ENCODE measurements at regions not wholly inside any gene's neighbourhood (a gene's known extent, or its start where the extent isn't known, plus 50 kb on each side); places are given as distances from the start of the nearest gene placed in this dataset.

GRCh38 chr15:100759698-100760356 is 119.8 kb upstream of the ALDH1A3 start:
- CTCF ChIA-PET, result interaction anchor here (0.7 to 1.7 kb wide), 5 partner anchors 35 to 248 kb away, joined by 3 to 8 read pairs (median 3); no protein-coding TSS in a partner anchor
- no peak for TF ChIP-seq SP2 (tag by site-specific recombination; IDR thresholded peaks at IDR 0.05)
- TF ChIP-seq ZNF660 (tag by site-specific recombination; IDR thresholded peaks at IDR 0.05), result no peak
- TF ChIP-seq ZNF169 (tag by site-specific recombination; IDR thresholded peaks at IDR 0.05), result no peak
- TF ChIP-seq ZNF354C (tag by site-specific recombination; IDR thresholded peaks at IDR 0.05; ENCODE audit: borderline replicate concordance, low read depth), result no peak
- TF ChIP-seq ZNF112 (tag by site-specific recombination; IDR thresholded peaks at IDR 0.05), result no peak
- TF ChIP-seq WT1 (tag by site-specific recombination; IDR thresholded peaks at IDR 0.05), result no peak
- TF ChIP-seq MYNN (tag by site-specific recombination; IDR thresholded peaks at IDR 0.05; ENCODE audit: borderline replicate concordance), result no peak
- no peak for TF ChIP-seq ZNF223 (tag by site-specific recombination; IDR thresholded peaks at IDR 0.05)
- peak; percentile 22; the same call in 1 of the 2 replicates for TF ChIP-seq TRIM28 (IDR thresholded peaks at IDR 0.05; ENCODE audit: borderline replicate concordance, low read length)
- peak; percentile 23; the same call in 1 of the 2 replicates for TF ChIP-seq ZEB2 (tag by site-specific recombination; IDR thresholded peaks at IDR 0.05)
- no peak for TF ChIP-seq SCRT1 (tag by site-specific recombination; IDR thresholded peaks at IDR 0.05; ENCODE audit: borderline replicate concordance)
- TF ChIP-seq, protein P1, sequence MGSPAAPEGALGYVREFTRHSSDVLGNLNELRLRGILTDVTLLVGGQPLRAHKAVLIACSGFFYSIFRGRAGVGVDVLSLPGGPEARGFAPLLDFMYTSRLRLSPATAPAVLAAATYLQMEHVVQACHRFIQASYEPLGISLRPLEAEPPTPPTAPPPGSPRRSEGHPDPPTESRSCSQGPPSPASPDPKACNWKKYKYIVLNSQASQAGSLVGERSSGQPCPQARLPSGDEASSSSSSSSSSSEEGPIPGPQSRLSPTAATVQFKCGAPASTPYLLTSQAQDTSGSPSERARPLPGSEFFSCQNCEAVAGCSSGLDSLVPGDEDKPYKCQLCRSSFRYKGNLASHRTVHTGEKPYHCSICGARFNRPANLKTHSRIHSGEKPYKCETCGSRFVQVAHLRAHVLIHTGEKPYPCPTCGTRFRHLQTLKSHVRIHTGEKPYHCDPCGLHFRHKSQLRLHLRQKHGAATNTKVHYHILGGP (tag by site-specific recombination; IDR thresholded peaks at IDR 0.05), result no peak
- no peak for TF ChIP-seq ZXDB (tag by site-specific recombination; IDR thresholded peaks at IDR 0.05)
- peak; percentile 76 for TF ChIP-seq ZNF335 (tag by site-specific recombination; conservative IDR thresholded peaks at IDR 0.05)
- TF ChIP-seq KLF9 (tag by site-specific recombination; IDR thresholded peaks at IDR 0.05; ENCODE audit: low read depth), result no peak
- no peak for TF ChIP-seq ZBTB1 (tag by site-specific recombination; IDR thresholded peaks at IDR 0.05)
- TF ChIP-seq ZSCAN16 (tag by site-specific recombination; IDR thresholded peaks at IDR 0.05), result no peak
- TF ChIP-seq ZBTB6 (tag by site-specific recombination; IDR thresholded peaks at IDR 0.05), result no peak
- TF ChIP-seq ZNF350 (tag by site-specific recombination; IDR thresholded peaks at IDR 0.05), result no peak
- no peak for TF ChIP-seq ZNF132 (tag by site-specific recombination; IDR thresholded peaks at IDR 0.05; ENCODE audit: borderline replicate concordance)
- no peak for TF ChIP-seq ZNF571 (tag by site-specific recombination; IDR thresholded peaks at IDR 0.05)
- no peak for TF ChIP-seq SETDB1 (IDR thresholded peaks at IDR 0.05; ENCODE audit: insufficient read length, low read length)
- no peak for TF ChIP-seq ZNF48 (tag by site-specific recombination; IDR thresholded peaks at IDR 0.05)
- no peak for TF ChIP-seq ZNF423 (tag by site-specific recombination; IDR thresholded peaks at IDR 0.05)
- TF ChIP-seq, protein P2, sequence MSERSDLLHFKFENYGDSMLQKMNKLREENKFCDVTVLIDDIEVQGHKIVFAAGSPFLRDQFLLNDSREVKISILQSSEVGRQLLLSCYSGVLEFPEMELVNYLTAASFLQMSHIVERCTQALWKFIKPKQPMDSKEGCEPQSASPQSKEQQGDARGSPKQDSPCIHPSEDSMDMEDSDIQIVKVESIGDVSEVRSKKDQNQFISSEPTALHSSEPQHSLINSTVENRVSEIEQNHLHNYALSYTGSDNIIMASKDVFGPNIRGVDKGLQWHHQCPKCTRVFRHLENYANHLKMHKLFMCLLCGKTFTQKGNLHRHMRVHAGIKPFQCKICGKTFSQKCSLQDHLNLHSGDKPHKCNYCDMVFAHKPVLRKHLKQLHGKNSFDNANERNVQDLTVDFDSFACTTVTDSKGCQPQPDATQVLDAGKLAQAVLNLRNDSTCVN (tag by site-specific recombination; optimal IDR thresholded peaks at IDR 0.05), result no peak
- no peak for TF ChIP-seq ZNF391 (tag by site-specific recombination; IDR thresholded peaks at IDR 0.05; ENCODE audit: borderline replicate concordance, low read depth)
- TF ChIP-seq, protein P3, sequence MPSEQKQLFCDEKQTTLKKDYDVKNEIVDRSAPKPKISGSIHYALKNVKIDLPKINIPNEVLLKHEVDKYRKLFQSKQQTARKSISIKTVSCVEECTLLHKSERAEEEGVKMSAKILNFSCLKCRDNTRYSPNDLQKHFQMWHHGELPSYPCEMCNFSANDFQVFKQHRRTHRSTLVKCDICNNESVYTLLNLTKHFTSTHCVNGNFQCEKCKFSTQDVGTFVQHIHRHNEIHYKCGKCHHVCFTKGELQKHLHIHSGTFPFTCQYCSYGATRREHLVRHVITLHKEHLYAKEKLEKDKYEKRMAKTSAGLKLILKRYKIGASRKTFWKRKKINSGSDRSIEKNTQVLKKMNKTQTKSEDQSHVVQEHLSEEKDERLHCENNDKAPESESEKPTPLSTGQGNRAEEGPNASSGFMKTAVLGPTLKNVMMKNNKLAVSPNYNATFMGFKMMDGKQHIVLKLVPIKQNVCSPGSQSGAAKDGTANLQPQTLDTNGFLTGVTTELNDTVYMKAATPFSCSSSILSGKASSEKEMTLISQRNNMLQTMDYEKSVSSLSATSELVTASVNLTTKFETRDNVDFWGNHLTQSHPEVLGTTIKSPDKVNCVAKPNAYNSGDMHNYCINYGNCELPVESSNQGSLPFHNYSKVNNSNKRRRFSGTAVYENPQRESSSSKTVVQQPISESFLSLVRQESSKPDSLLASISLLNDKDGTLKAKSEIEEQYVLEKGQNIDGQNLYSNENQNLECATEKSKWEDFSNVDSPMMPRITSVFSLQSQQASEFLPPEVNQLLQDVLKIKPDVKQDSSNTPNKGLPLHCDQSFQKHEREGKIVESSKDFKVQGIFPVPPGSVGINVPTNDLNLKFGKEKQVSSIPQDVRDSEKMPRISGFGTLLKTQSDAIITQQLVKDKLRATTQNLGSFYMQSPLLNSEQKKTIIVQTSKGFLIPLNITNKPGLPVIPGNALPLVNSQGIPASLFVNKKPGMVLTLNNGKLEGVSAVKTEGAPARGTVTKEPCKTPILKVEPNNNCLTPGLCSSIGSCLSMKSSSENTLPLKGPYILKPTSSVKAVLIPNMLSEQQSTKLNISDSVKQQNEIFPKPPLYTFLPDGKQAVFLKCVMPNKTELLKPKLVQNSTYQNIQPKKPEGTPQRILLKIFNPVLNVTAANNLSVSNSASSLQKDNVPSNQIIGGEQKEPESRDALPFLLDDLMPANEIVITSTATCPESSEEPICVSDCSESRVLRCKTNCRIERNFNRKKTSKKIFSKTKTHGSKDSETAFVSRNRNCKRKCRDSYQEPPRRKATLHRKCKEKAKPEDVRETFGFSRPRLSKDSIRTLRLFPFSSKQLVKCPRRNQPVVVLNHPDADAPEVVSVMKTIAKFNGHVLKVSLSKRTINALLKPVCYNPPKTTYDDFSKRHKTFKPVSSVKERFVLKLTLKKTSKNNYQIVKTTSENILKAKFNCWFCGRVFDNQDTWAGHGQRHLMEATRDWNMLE (tag by site-specific recombination; conservative IDR thresholded peaks at IDR 0.05; ENCODE audit: low read depth), result no peak

More at GRCh38 chr15:100759698-100760356, 119.8 kb upstream of the ALDH1A3 start:
- Histone ChIP-seq H3K4me1 (ENCODE audit: control insufficient read depth, insufficient read depth, low read length) (peaks cover 10% of the 10 kb centered on the region), H3K4me3 (ENCODE audit: low read depth, low read length) (no peak overlapping the region), H3K9me3 (ENCODE audit: control insufficient read depth, insufficient read depth, low read depth, low read length) (no peaks in the 10 kb centered on the region), H3K27ac (ENCODE audit: extremely low read depth, low read depth, low read length) (no peak overlapping the region), H3K36me3 (ENCODE audit: control insufficient read depth in 2 of 2, insufficient read depth in 1 of 2, low read length in 2 of 2) (no peaks in the 10 kb centered on the region)
- POLR2A ChIA-PET, result interaction anchor here (0.7 kb wide), 1 partner anchor 116 kb away, joined by 3 read pairs; no protein-coding TSS in a partner anchor

Measured in HEK293 (cell line).